Thyroid gland (tissue), 4 donors: ENCODE measurements at regions not wholly inside any gene's neighbourhood (a gene's known extent, or its start where the extent isn't known, plus 50 kb on each side); places are given as distances from the start of the nearest gene placed in this dataset.

Experiments
- DNase-seq, 2 donors: peaks; one replicate each; pipeline ENCODE4 v3.0.0-alpha.2; 2019
- H3K27ac ChIP-seq, 3 donors: fragments of 200-600 bp; sonication (generic); 1 replicate in 2 of 3; 2 replicates in 1 of 3; pipeline ENCODE4 v1.5.1; 2016 to 2019; ENCODE audit warnings: mild to moderate bottlenecking in 1 of 3, moderate library complexity in 1 of 3
- H3K27me3 ChIP-seq: fragments of 200-600 bp; sonication (generic); one replicate; pipeline ENCODE4 v1.5.1; 2019
- H3K36me3 ChIP-seq, 2 donors: fragments of 200-600 bp; sonication (generic); one replicate each; pipeline ENCODE4 v1.5.1; 2016 to 2019
- H3K4me1 ChIP-seq, 2 donors: fragments of 200-600 bp; sonication (generic); one replicate each; pipeline ENCODE4 v1.5.1; 2017 to 2019
- H3K4me3 ChIP-seq, 3 donors: fragments of 200-600 bp; sonication (generic); replicated peaks in 1 of 3; 1 replicate in 2 of 3; 2 replicates in 1 of 3; pipeline ENCODE4 v1.5.1; 2016; ENCODE audit warnings: mild to moderate bottlenecking in 1 of 3
- H3K9me3 ChIP-seq: fragments of 200-600 bp; sonication (generic); one replicate; pipeline ENCODE4 v1.5.1; 2017
- POLR2A ChIP-seq, 2 donors: fragments of 450-650 bp; IDR thresholded peaks; one replicate each; pipeline ENCODE4 v1.6.1; 2017; ENCODE audit warnings: antibody characterized with exemption in 2 of 2, mild to moderate bottlenecking in 2 of 2, moderate library complexity in 1 of 2
- WGBS, 2 donors: methylation state at CpG; one replicate each; pipeline ENCODE4 v1.1.5; 2017; 5-methylcytosine and 5-hydroxymethylcytosine counted together
- intact Hi-C: fragments of 100-400 bp; cut with DNase I; formaldehyde crosslinking; loops from one replicate; pipeline ENCODE4 v1.15.1; 2023
- TF ChIP-seq, protein P1 (sequence below), 6 experiments: fragments of 200-600 bp in 3 of 6; fragments of 450-650 bp in 3 of 6; sonication (generic) in 3 of 6; IDR thresholded peaks; one replicate each; pipeline ENCODE4 v1.5.1; 2016 to 2019; ENCODE audit warnings: antibody characterized with exemption in 6 of 6, mild to moderate bottlenecking in 2 of 6, inconsistent platforms in 1 of 6, moderate library complexity in 1 of 6

DNA sequence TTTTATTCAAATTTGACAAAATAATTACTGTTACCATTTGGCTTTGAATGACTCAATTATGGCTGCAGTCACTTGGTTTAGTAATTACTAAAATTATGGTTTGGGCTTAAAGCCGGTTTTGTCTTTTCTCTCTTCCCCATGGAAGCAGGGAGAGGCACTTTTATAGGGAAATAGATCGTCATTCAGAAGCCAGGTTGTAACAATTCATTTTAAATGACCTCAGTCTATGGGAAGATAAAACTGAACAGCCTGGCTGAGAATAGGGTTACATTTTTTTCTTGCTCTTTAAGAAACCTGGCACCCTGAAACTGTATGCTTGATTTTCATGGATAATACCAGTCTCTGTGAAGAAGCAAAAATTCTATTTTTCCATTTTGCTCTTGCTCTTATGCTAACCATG is 169.8 kb downstream of the SMC2 start:
- no peaks in the 10 kb centered on the region for H3K36me3 ChIP-seq
- DNase-seq = no peak
- 83% methylated on average over 2 of the region's 2 CpGs for WGBS, 2 donors
- intact Hi-C loops = no loop called here
- no peaks in the 10 kb centered on the region for H3K27me3 ChIP-seq
- H3K4me3 ChIP-seq = no peak overlapping the region
- H3K27ac ChIP-seq = no peak overlapping the region
- H3K9me3 ChIP-seq = no peaks in the 10 kb centered on the region
- TF ChIP-seq, protein P1, sequence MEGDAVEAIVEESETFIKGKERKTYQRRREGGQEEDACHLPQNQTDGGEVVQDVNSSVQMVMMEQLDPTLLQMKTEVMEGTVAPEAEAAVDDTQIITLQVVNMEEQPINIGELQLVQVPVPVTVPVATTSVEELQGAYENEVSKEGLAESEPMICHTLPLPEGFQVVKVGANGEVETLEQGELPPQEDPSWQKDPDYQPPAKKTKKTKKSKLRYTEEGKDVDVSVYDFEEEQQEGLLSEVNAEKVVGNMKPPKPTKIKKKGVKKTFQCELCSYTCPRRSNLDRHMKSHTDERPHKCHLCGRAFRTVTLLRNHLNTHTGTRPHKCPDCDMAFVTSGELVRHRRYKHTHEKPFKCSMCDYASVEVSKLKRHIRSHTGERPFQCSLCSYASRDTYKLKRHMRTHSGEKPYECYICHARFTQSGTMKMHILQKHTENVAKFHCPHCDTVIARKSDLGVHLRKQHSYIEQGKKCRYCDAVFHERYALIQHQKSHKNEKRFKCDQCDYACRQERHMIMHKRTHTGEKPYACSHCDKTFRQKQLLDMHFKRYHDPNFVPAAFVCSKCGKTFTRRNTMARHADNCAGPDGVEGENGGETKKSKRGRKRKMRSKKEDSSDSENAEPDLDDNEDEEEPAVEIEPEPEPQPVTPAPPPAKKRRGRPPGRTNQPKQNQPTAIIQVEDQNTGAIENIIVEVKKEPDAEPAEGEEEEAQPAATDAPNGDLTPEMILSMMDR (IDR thresholded peaks at IDR 0.05) = no peak
- no peak for TF ChIP-seq POLR2A (IDR thresholded peaks at IDR 0.05)
- H3K4me1 ChIP-seq = no peaks in the 10 kb centered on the region

DNA sequence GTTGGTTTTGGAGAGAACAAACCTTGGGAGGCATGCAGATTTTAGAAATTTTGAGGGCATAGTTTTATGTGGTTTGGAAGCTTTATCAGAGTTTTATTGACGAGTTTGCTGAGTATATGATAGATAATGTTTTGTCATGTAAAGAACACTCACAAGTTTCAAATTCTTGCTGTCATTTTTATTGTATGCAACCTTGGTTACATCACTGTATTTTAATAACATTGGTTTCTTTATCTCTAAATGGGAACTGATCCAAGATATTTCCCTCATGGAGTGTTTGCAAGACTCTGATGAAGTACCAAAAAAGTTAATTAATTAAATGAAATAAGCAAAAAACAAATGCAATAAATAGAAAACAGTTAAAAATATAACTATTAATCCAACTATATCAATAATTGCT is 170.3 kb downstream of the SMC2 start:
- no peaks in the 10 kb centered on the region for H3K4me1 ChIP-seq
- TF ChIP-seq, protein P1 (IDR thresholded peaks at IDR 0.05) = no peak
- no peak for TF ChIP-seq POLR2A (IDR thresholded peaks at IDR 0.05)
- no peaks in the 10 kb centered on the region for H3K36me3 ChIP-seq
- intact Hi-C loops = no loop called here
- no peak for DNase-seq
- no peaks in the 10 kb centered on the region for H3K27me3 ChIP-seq
- H3K4me3 ChIP-seq = no peak overlapping the region
- 42 to 45% methylated on average over 1 of the region's 1 CpG for WGBS, 2 donors
- H3K9me3 ChIP-seq = no peaks in the 10 kb centered on the region
- H3K27ac ChIP-seq = no peak overlapping the region

DNA sequence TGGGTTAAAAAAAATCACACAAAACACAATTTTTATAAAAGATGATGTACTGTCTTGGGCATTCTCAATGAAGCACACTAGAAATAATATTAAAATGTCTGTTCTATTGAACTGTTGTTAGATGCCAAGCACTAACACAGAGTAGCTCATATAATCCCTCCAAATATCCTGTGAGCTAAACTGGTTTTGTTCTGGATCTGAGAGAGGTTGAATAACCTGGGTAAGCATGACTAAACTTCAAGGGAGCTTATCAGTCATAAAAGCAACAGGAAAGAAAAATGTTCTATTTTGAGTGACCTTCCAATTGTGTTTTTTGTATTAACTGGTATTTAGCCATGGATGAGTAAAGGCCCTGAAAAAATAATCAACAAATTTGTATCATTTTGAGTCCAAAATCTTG is 175.3 kb downstream of the SMC2 start:
- Histone ChIP-seq H3K9me3 (no peaks in the 10 kb centered on the region), H3K4me1 (peaks cover 4% of the 10 kb centered on the region in 2 donors), H3K27ac (peak overlapping the region in 1 of 3 donors; percentile 37), H3K4me3 (no peak overlapping the region), H3K27me3 (no peaks in the 10 kb centered on the region), H3K36me3 (no peaks in the 10 kb centered on the region)
- no peak for TF ChIP-seq POLR2A (IDR thresholded peaks at IDR 0.05)
- TF ChIP-seq, protein P1 (IDR thresholded peaks at IDR 0.05) = no peak
- DNase-seq = no peak
- intact Hi-C loops = no loop called here

DNA sequence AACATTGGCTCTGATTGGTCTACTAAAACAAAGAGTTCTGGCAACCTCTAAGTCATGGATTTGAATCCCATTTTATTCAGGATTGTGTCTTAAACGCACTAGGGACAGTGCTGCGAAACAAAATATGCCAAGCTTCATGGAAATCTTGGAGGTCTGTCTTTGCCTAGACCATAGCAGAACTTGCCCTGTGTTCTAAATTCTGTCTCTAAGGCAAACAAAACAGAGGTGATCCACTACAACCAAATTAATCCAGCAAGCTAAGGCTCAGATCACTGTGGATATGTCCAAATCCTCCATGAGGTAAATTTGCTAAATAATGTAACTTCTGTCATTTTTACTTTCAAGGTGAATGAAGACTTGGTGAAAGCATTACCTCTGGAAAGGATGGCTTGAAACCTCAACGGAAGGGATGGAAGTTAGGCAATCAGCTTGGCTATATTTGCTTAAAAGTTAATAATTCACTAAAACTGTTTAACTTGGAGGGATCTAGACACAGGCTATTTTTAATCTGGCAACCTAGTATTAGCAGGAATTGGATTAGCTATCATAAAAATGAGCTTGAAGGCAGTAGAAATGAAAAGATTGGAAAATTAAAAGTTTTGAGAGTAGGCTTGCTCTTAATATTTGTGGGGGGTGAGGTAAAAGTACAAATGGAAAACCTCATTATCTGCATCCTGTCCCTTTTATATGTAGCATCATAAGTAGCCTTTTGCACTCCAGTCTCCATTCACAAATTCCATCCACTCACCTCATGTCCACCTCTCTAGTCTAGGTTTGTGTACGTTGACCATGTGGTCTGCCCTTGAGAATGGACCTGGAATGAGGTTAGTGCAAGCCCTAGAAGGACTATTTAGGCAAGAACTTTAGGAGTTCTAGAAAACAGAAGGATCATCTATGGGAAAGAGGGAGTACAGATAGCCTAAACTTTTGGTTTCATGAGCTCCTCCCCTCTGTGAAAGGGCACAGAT is 176.2 kb downstream of the SMC2 start:
- Histone ChIP-seq H3K9me3 (no peaks in the 10 kb centered on the region), H3K27me3 (no peaks in the 10 kb centered on the region), H3K36me3 (no peaks in the 10 kb centered on the region), H3K4me3 (no peak overlapping the region), H3K4me1 (peaks cover 4% of the 10 kb centered on the region in 2 donors), H3K27ac (peak overlapping the region in 1 of 3 donors; percentile 46)
- intact Hi-C loops = no loop called here
- TF ChIP-seq, protein P1 (IDR thresholded peaks at IDR 0.05) = no peak
- no peak for TF ChIP-seq POLR2A (IDR thresholded peaks at IDR 0.05)
- DNase-seq = no peak
- 86 to 88% methylated on average over 4 of the region's 4 CpGs for WGBS, 2 donors

DNA sequence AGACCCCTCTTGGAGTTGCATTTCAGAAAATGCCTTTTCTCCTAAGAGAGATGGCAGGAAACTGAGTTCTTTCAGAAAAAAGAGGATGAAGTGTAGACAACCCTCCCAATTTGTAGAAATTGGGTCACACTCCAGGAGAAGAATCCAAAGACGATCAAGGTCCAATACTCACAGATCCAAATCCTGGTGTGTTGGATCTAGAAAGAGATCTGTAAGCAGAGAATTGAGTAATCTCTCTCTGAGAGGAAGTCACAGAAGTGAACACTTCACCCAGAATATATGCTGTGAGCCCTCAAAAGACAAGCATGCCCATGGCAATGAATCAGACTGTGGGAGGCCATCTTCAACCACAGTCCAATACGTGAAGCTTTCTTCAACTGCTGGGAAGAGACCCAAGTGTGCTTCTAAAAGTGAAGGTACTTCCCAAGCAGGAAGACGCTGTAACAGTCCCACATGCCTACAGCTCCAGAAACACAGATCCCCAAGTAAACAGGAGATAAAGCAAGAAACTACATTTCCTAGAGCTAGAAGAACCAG is 182.7 kb downstream of the SMC2 start:
- 85% methylated on average over 3 of the region's 3 CpGs for WGBS, 2 donors
- no peak for DNase-seq
- intact Hi-C loops = no loop called here

More for the DNA sequence above, 182.7 kb downstream of the SMC2 start:
- H3K4me3 ChIP-seq = no peak overlapping the region
- no peaks in the 10 kb centered on the region for H3K27me3 ChIP-seq
- no peaks in the 10 kb centered on the region for H3K9me3 ChIP-seq
- no peaks in the 10 kb centered on the region for H3K36me3 ChIP-seq
- no peak overlapping the region for H3K27ac ChIP-seq
- H3K4me1 ChIP-seq = peaks cover 8 to 11% of the 10 kb centered on the region in 2 donors
- TF ChIP-seq POLR2A (IDR thresholded peaks at IDR 0.05) = no peak
- TF ChIP-seq, protein P1 (IDR thresholded peaks at IDR 0.05) = no peak
